GM12874 (cell line): ENCODE measurements at regions not wholly inside any gene's neighbourhood (a gene's known extent, or its start where the extent isn't known, plus 50 kb on each side); places are given as distances from the start of the nearest gene placed in this dataset.

Experiments used
- TF ChIP-seq, protein P1 (sequence below): IDR thresholded peaks from 2 replicates; pipeline ENCODE4 v1.5.1; 2011; ENCODE audit warnings: low read depth, mild to moderate bottlenecking, control low read depth, low read length, moderate library complexity; ENCODE audit not compliant: insufficient read depth

DNA sequence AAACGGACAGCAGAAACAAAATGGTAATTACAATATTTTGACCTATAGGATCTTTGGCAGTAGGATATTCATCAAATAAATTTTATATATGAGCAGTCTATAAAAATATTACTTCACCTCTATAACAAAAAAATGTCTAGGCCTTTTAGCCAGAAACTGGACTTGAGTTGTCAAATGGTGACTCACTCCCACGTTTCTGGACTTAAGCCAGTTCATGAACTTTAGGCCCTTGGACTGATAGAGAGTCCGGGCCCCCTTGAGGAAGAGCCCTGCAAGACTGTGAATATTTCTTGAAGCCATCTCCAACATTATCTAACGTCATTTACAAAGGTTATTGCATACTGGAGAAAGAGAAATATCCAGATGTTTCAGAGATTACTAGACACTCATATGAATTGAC is 106.8 kb upstream of the FAM47A start:
- TF ChIP-seq, protein P1, sequence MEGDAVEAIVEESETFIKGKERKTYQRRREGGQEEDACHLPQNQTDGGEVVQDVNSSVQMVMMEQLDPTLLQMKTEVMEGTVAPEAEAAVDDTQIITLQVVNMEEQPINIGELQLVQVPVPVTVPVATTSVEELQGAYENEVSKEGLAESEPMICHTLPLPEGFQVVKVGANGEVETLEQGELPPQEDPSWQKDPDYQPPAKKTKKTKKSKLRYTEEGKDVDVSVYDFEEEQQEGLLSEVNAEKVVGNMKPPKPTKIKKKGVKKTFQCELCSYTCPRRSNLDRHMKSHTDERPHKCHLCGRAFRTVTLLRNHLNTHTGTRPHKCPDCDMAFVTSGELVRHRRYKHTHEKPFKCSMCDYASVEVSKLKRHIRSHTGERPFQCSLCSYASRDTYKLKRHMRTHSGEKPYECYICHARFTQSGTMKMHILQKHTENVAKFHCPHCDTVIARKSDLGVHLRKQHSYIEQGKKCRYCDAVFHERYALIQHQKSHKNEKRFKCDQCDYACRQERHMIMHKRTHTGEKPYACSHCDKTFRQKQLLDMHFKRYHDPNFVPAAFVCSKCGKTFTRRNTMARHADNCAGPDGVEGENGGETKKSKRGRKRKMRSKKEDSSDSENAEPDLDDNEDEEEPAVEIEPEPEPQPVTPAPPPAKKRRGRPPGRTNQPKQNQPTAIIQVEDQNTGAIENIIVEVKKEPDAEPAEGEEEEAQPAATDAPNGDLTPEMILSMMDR: no peak

DNA sequence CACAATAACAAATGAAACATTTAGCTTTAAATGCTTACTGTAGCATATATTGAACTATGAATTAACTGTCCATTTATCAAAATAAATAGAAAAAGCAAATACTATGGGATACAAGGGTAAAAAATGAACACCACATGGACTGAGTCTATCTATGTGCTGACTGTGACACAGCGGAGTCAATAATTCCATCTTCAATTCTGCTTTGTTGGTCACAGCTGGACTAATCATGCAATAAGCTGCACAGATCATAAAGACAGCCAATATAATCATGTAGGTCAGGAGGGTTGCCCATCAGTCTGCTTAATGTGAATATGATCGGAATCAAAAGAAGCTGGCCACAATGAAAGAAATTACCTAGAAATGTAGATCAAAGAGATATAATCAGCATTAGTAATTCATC is 95.7 kb upstream of the FAM47A start:
- TF ChIP-seq, protein P1: no peak

GRCh38 chrX:34223574-34223973 is 91.5 kb upstream of the FAM47A start:
- TF ChIP-seq, protein P1: no peak

DNA sequence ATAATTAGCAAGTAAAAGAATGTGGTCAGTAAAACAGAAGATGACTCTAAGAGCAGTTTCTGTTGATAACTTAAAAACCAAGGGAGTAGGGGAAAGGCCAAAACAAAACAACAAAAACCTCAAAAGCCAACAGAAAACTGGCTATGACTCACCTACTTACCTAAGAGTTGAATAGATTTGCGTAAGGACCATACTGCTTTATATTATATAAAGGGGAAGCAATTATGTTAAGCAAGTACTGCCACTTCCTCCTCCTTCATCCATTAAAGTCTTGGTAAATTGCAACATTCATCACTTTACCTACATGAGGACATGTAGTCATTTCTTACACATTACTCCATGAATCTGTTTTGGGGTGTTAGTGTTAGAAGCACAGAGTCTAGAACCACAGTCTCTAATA is 85.9 kb upstream of the FAM47A start:
- TF ChIP-seq, protein P1: no peak

GRCh38 chrX:34197946-34198345 is 65.8 kb upstream of the FAM47A start:
- TF ChIP-seq, protein P1: no peak
